HCT116 (cell line): ENCODE measurements at regions not wholly inside any gene's neighbourhood (a gene's known extent, or its start where the extent isn't known, plus 50 kb on each side); places are given as distances from the start of the nearest gene placed in this dataset.

Experiments
- ATAC-seq: fragments of 200-7000 bp; cut with Tn5 transposase; 2 replicates; pipeline ENCODE4 v1.9.1; 2020; ENCODE audit warnings: mild to moderate bottlenecking, moderate library complexity
- BruUV-seq: library from RNA; stranded (reverse); fragments of 400-500 nt; replicated peaks from 2 replicates; lab custom pipeline; 2021; lab: Mats Ljungman, UMichigan
- CTCF ChIA-PET: fragments of 300-600 bp; sonication (Branson Sonifier 250); formaldehyde crosslinking; loops from one replicate; lab custom pipeline; 2021; ENCODE audit warnings: antibody characterized with exemption; lab: Charles Lee
- POLR2A ChIA-PET: fragments of 300-600, 350-600 bp; sonication (Branson Sonifier 250); formaldehyde crosslinking; loops from one replicate; lab custom pipeline; 2021; ENCODE audit warnings: antibody characterized with exemption; lab: Charles Lee
- RAD21 ChIA-PET, 2 experiments: fragments of 300-600 bp; sonication (Branson Sonifier 250); formaldehyde crosslinking; loops; one replicate each; lab custom pipeline; 2023; ENCODE audit warnings: low total read pairs in 2 of 2; ENCODE audit not compliant: uncharacterized antibody in 2 of 2, unreplicated experiment in 2 of 2, low non-redundant PET in 1 of 2; lab: Charles Lee
- DNase-seq: peaks from one replicate; pipeline ENCODE4 v3.0.0-alpha.2; 2010; ENCODE audit warnings: low read depth, low spot score
- H2AFZ ChIP-seq: fragments of 200-600 bp; shearing (Covaris generic), sonication (generic); 2 replicates; pipeline ENCODE4 v1.6.1; 2017; ENCODE audit warnings: low read depth, mixed run types, mixed read lengths, antibody characterized with exemption, low read length; ENCODE audit not compliant: poor library complexity, severe bottlenecking
- H3K27ac ChIP-seq: 2 replicates; pipeline ENCODE4 v1.5.1; 2012; ENCODE audit warnings: low read depth, low read length
- H3K27me3 ChIP-seq: fragments of 200-600 bp; sonication (generic); 2 replicates; pipeline ENCODE4 v1.6.1; 2016; ENCODE audit warnings: mixed run types, low read length, mixed read lengths; ENCODE audit not compliant: insufficient read depth
- H3K36me3 ChIP-seq, 2 experiments: fragments of 200-500 bp in 1 of 2; fragments of 200-600 bp in 1 of 2; sonication (Bioruptor generic) in 1 of 2; sonication (generic) in 1 of 2; 2 replicates each; pipeline versions ENCODE4 v1.5.1 to v1.6.1; 2014 to 2016; ENCODE audit warnings: low read length in 2 of 2, inconsistent platforms in 1 of 2, mixed read lengths in 1 of 2, mixed run types in 1 of 2; ENCODE audit not compliant: insufficient read depth in 2 of 2, control insufficient read depth in 1 of 2
- H3K4me1 ChIP-seq, 2 experiments: fragments of 200-600 bp in 1 of 2; sonication (generic) in 1 of 2; 2 replicates each; pipeline versions ENCODE4 v1.5.1 to v1.6.1; 2012 to 2017; ENCODE audit warnings: low read length in 2 of 2, inconsistent platforms in 1 of 2, mild to moderate bottlenecking in 1 of 2, mixed read lengths in 1 of 2, mixed run types in 1 of 2, moderate library complexity in 1 of 2; ENCODE audit not compliant: insufficient read depth in 2 of 2, control insufficient read depth in 1 of 2
- H3K4me2 ChIP-seq: fragments of 200-600 bp; sonication (generic); 2 replicates; pipeline ENCODE4 v1.6.1; 2017; ENCODE audit warnings: mixed run types, low read length, mixed read lengths
- H3K4me3 ChIP-seq, 2 experiments: fragments of 200-600 bp in 1 of 2; sonication (generic) in 1 of 2; replicated peaks in 1 of 2; 2 replicates each; pipeline ENCODE4 v1.5.1; 2011 to 2016; ENCODE audit warnings: low read length in 2 of 2, control low read depth in 1 of 2, low read depth in 1 of 2, mild to moderate bottlenecking in 1 of 2, mixed read lengths in 1 of 2, mixed run types in 1 of 2
- H3K79me2 ChIP-seq: fragments of 200-600 bp; sonication (generic); 2 replicates; pipeline ENCODE4 v1.6.1; 2017; ENCODE audit warnings: mild to moderate bottlenecking, mixed run types, low read length, moderate library complexity, mixed read lengths; ENCODE audit not compliant: insufficient read depth
- H3K9ac ChIP-seq: fragments of 200-600 bp; sonication (generic); 2 replicates; pipeline ENCODE4 v1.6.1; 2016; ENCODE audit warnings: low read length, mixed read lengths
- H3K9me2 ChIP-seq: fragments of 200-600 bp; sonication (generic), shearing (Covaris generic); 2 replicates; pipeline ENCODE4 v1.6.1; 2017; ENCODE audit warnings: mixed run types, mild to moderate bottlenecking, moderate library complexity; ENCODE audit not compliant: insufficient read depth
- H3K9me3 ChIP-seq, 2 experiments: fragments of 200-500 bp in 1 of 2; fragments of 200-600 bp in 1 of 2; sonication (Bioruptor generic) in 1 of 2; sonication (generic) in 1 of 2; 2 replicates each; pipeline ENCODE4 v1.6.1; 2014 to 2017; ENCODE audit warnings: low read length in 2 of 2, mixed read lengths in 2 of 2, inconsistent platforms in 1 of 2, low read depth in 1 of 2, mild to moderate bottlenecking in 1 of 2, mixed run types in 1 of 2, moderate library complexity in 1 of 2; ENCODE audit not compliant: control insufficient read depth in 1 of 2, insufficient read depth in 1 of 2
- H4K20me1 ChIP-seq: fragments of 200-600 bp; sonication (generic), shearing (Covaris generic); 2 replicates; pipeline ENCODE4 v1.6.1; 2017; ENCODE audit warnings: mixed run types, mild to moderate bottlenecking, moderate library complexity; ENCODE audit not compliant: insufficient read depth
- CEBPB ChIP-seq: IDR thresholded peaks from 2 replicates; pipeline ENCODE4 v1.6.1; 2012; ENCODE audit warnings: low read depth
- CTCF ChIP-seq, 3 experiments: fragments of 200-600 bp in 1 of 3; sonication (generic) in 1 of 3; IDR thresholded peaks in 2 of 3; conservative IDR thresholded peaks in 1 of 3; 2 replicates each; pipeline ENCODE4 v1.5.1; 2012 to 2017; ENCODE audit warnings: low read depth in 2 of 3, low read length in 2 of 3, antibody characterized with exemption in 1 of 3, borderline replicate concordance in 1 of 3, control low read depth in 1 of 3, mild to moderate bottlenecking in 1 of 3, mixed read lengths in 1 of 3, mixed run types in 1 of 3, moderate library complexity in 1 of 3; ENCODE audit not compliant: insufficient read depth in 1 of 3
- EGR1 ChIP-seq: IDR thresholded peaks from 2 replicates; pipeline ENCODE4 v1.6.1; 2012; ENCODE audit warnings: low read depth
- FOSL1 ChIP-seq: IDR thresholded peaks from 2 replicates; pipeline ENCODE4 v1.6.1; 2012; ENCODE audit warnings: low read depth
- POLR2AphosphoS5 ChIP-seq: IDR thresholded peaks from 2 replicates; pipeline ENCODE4 v1.6.1; 2011; ENCODE audit warnings: mild to moderate bottlenecking, low read depth, low read length, moderate library complexity
- RAD21 ChIP-seq: IDR thresholded peaks from 2 replicates; pipeline ENCODE4 v1.6.1; 2012; ENCODE audit warnings: low read depth, mild to moderate bottlenecking
- REST ChIP-seq: IDR thresholded peaks from 2 replicates; pipeline ENCODE4 v1.6.1; 2012; ENCODE audit warnings: low read depth
- SIN3A ChIP-seq: IDR thresholded peaks from 2 replicates; pipeline ENCODE4 v1.6.1; 2012; ENCODE audit warnings: low read depth
- SP1 ChIP-seq: IDR thresholded peaks from 2 replicates; pipeline ENCODE4 v1.6.1; 2012; ENCODE audit warnings: low read depth
- SRF ChIP-seq: IDR thresholded peaks from 2 replicates; pipeline ENCODE4 v1.6.1; 2012; ENCODE audit warnings: low read depth
- TCF7L2 ChIP-seq: IDR thresholded peaks from 2 replicates; pipeline ENCODE4 v1.7.0; 2011; ENCODE audit warnings: borderline replicate concordance, inconsistent platforms; ENCODE audit not compliant: insufficient read depth, insufficient read length; ENCODE audit errors: extremely low read depth
- YY1 ChIP-seq: IDR thresholded peaks from 2 replicates; pipeline ENCODE4 v1.6.1; 2011; ENCODE audit warnings: low read length, low read depth, moderate library complexity, mild to moderate bottlenecking; ENCODE audit not compliant: insufficient replicate concordance; ENCODE audit errors: extremely low read depth
- ZNF274 ChIP-seq: fragments of 200-500 bp; sonication (Bioruptor generic); IDR thresholded peaks from 2 replicates; pipeline ENCODE4 v1.6.1; 2014; ENCODE audit warnings: mild to moderate bottlenecking, low read depth, low read length, inconsistent platforms
- intact Hi-C: fragments of 100-400 bp; cut with micrococcal nuclease; formaldehyde crosslinking; loops from 2 replicates; pipeline ENCODE4 v1.10.0; 2022

- no peaks in the 10 kb centered on the region for H3K9me2 ChIP-seq
- no peaks in the 10 kb centered on the region for H3K36me3 ChIP-seq
- no TSS peak for BruUV-seq
- ChIA-PET RAD21 (no interaction called here), CTCF (no interaction called here), POLR2A (no interaction called here)
- H3K4me3 ChIP-seq = no peak overlapping the region
- no peaks in the 10 kb centered on the region for H3K4me1 ChIP-seq
- no peaks in the 10 kb centered on the region for H3K9me3 ChIP-seq
- intact Hi-C loops = no loop called here
- no peaks in the 10 kb centered on the region for H3K27me3 ChIP-seq
- no peak overlapping the region for H3K4me2 ChIP-seq
- no peak for TF ChIP-seq POLR2AphosphoS5
- TF ChIP-seq TCF7L2 = no peak
- no peak for TF ChIP-seq ZNF274
- no peak for TF ChIP-seq REST
- TF ChIP-seq YY1 = no peak
- no peak for TF ChIP-seq FOSL1
- TF ChIP-seq RAD21 = no peak
- no peak for TF ChIP-seq CTCF (IDR thresholded peaks at IDR 0.05 in 2 of 3, conservative IDR thresholded peaks at IDR 0.05 in 1 of 3; ENCODE audit: borderline replicate concordance in 1 of 3, insufficient read depth in 1 of 3, low read depth in 2 of 3, low read length in 2 of 3)
- TF ChIP-seq SRF = no peak
- no peak for TF ChIP-seq SIN3A
- no peak for TF ChIP-seq EGR1
- no peak for TF ChIP-seq SP1
- no peak for TF ChIP-seq CEBPB
- H2AFZ ChIP-seq = no peak overlapping the region
- H4K20me1 ChIP-seq = no peaks in the 10 kb centered on the region
- H3K9ac ChIP-seq = no peak overlapping the region
- H3K27ac ChIP-seq = no peak overlapping the region
- DNase-seq = no peak
- H3K79me2 ChIP-seq = no peaks in the 10 kb centered on the region
- ATAC-seq = no peak
These were observed 297.9 kb downstream of the BCL11B start for GRCh38 chr14:98974113-98974512.
